ENCODE measurements at regions not wholly inside any gene's neighbourhood (a gene's known extent, or its start where the extent isn't known, plus 50 kb on each side); places are given as distances from the start of the nearest gene placed in this dataset.
A peak's percentile ranks its signal among the peaks of the same experiment; 100 is the strongest.

DNA sequence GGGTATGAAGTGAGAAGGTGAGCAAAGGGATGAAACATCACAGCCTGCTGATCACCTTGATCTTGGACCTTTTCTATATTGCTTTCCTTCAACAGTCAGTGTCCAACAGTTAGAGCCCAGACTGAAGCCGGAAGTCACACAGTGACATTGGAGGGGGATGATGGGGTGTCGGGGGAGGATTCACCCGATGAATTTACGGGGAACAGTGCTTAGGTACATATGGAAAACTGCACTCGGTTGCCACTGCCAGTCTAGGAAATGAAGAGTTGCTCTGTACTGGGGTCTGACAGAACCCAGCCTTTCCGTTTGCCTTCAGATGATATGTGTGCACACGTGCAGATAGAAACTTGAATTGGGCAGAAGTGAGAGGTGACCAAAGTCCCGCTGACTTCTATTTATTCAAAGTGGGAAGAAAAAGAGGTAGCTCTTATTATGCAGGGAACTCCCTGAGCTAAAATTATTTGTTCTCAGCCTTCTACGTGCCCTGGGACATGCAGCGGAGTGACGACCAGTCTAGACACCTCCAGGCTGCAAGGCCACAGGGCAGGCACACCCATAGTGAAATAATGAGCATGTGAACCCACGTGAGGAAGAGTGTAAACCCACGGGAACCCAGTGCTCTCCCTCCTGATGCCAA lies 107.2 kb upstream of the INHBA start:
- Histone ChIP-seq H3K9ac (ENCODE audit: insufficient read depth, low read length) (no peak overlapping the region), H3K36me3 (ENCODE audit: control insufficient read depth, insufficient read depth, low read length) (no peaks in the 10 kb centered on the region), H3K4me2 (ENCODE audit: extremely low read depth, insufficient read depth, low read length) (no peak overlapping the region), H3K9me3 (ENCODE audit: control insufficient read depth, insufficient read depth, low read depth, low read length) (no peaks in the 10 kb centered on the region), H3K27ac (ENCODE audit: insufficient read depth, low read length) (no peak overlapping the region), H2AFZ (ENCODE audit: low read length) (no peak overlapping the region), H3K79me2 (ENCODE audit: control insufficient read depth, insufficient read depth, low read length) (no peaks in the 10 kb centered on the region), H3K4me1 (ENCODE audit: control insufficient read depth, extremely low read depth, insufficient read depth, low read length) (no peaks in the 10 kb centered on the region), H3K27me3 (ENCODE audit: control insufficient read depth, insufficient read depth, low read length) (no peaks in the 10 kb centered on the region), H3K4me3 (replicated peaks in 1 of 4; ENCODE audit: control extremely low read depth in 1 of 4, insufficient read depth in 1 of 4, low read depth in 3 of 4, low read length in 4 of 4) (no peak overlapping the region), H4K20me1 (ENCODE audit: control insufficient read depth, extremely low read depth, insufficient read depth, low read length) (no peaks in the 10 kb centered on the region)
- TF ChIP-seq EZH2 (IDR thresholded peaks at IDR 0.05; ENCODE audit: low read length, missing control alignments) = no peak
- TF ChIP-seq, protein P1, sequence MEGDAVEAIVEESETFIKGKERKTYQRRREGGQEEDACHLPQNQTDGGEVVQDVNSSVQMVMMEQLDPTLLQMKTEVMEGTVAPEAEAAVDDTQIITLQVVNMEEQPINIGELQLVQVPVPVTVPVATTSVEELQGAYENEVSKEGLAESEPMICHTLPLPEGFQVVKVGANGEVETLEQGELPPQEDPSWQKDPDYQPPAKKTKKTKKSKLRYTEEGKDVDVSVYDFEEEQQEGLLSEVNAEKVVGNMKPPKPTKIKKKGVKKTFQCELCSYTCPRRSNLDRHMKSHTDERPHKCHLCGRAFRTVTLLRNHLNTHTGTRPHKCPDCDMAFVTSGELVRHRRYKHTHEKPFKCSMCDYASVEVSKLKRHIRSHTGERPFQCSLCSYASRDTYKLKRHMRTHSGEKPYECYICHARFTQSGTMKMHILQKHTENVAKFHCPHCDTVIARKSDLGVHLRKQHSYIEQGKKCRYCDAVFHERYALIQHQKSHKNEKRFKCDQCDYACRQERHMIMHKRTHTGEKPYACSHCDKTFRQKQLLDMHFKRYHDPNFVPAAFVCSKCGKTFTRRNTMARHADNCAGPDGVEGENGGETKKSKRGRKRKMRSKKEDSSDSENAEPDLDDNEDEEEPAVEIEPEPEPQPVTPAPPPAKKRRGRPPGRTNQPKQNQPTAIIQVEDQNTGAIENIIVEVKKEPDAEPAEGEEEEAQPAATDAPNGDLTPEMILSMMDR (conservative IDR thresholded peaks at IDR 0.05 in 1 of 2, IDR thresholded peaks at IDR 0.05 in 1 of 2; ENCODE audit: low read depth in 1 of 2, low read length in 2 of 2) = no peak
- no peak for DNase-seq (ENCODE audit: low read depth in 2 of 2)

DNA sequence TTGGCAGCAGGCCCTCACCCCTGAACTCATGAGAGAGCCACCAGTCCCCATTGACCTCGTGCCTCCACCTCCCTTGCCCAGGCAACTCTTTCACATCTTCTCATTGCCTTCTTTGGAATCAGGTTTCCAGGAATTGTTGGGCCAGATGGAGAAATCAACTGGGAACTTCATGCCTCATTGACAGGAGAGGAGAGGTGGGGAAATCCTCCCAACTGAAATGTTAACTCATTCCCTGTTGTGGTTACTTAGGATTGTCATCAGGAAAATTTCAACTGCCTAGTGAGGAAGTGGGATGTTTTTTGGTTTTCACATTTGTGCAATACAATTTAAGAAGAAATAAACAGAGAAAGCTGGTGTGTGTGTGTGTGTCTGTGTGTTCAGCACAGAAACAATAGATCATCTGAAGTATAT lies 106.6 kb upstream of the INHBA start:
- Histone ChIP-seq H3K4me2 (ENCODE audit: extremely low read depth, insufficient read depth, low read length) (no peak overlapping the region), H3K27ac (ENCODE audit: insufficient read depth, low read length) (no peak overlapping the region), H3K4me1 (ENCODE audit: control insufficient read depth, extremely low read depth, insufficient read depth, low read length) (no peaks in the 10 kb centered on the region), H3K9me3 (ENCODE audit: control insufficient read depth, insufficient read depth, low read depth, low read length) (no peaks in the 10 kb centered on the region), H3K36me3 (ENCODE audit: control insufficient read depth, insufficient read depth, low read length) (no peaks in the 10 kb centered on the region), H3K27me3 (ENCODE audit: control insufficient read depth, insufficient read depth, low read length) (no peaks in the 10 kb centered on the region), H3K9ac (ENCODE audit: insufficient read depth, low read length) (no peak overlapping the region), H4K20me1 (ENCODE audit: control insufficient read depth, extremely low read depth, insufficient read depth, low read length) (no peaks in the 10 kb centered on the region), H3K4me3 (replicated peaks in 1 of 4; ENCODE audit: control extremely low read depth in 1 of 4, insufficient read depth in 1 of 4, low read depth in 3 of 4, low read length in 4 of 4) (no peak overlapping the region), H3K79me2 (ENCODE audit: control insufficient read depth, insufficient read depth, low read length) (no peaks in the 10 kb centered on the region), H2AFZ (ENCODE audit: low read length) (no peak overlapping the region)
- TF ChIP-seq, protein P1 (conservative IDR thresholded peaks at IDR 0.05 in 1 of 2, IDR thresholded peaks at IDR 0.05 in 1 of 2; ENCODE audit: low read depth in 1 of 2, low read length in 2 of 2) = no peak
- TF ChIP-seq EZH2 (IDR thresholded peaks at IDR 0.05; ENCODE audit: low read length, missing control alignments) = no peak
- DNase-seq (ENCODE audit: low read depth in 2 of 2) = peak; percentile 44 to 71

DNA sequence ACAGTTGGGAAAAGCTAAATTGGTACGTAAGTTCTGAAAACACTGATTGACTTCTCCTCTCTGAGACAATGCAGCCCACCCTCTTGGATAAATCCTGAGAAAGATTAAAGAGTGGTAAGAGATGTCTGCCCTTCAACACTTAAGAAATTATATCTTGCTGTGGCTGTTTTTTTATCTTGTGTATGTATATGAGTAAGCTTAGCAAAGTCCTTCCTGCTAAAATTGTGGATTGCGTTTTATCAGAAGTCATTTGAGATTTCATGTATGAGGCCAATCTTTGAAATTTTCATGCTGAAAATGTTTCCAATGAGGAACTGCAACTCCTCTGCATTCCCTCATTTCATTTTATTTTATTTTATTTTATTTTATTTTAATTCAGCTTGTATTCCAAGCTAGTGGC lies 106.2 kb upstream of the INHBA start:
- H3K79me2 ChIP-seq (ENCODE audit: control insufficient read depth, insufficient read depth, low read length) = no peaks in the 10 kb centered on the region
- TF ChIP-seq EZH2 (IDR thresholded peaks at IDR 0.05; ENCODE audit: low read length, missing control alignments) = no peak
- TF ChIP-seq, protein P1 (conservative IDR thresholded peaks at IDR 0.05 in 1 of 2, IDR thresholded peaks at IDR 0.05 in 1 of 2; ENCODE audit: low read depth in 1 of 2, low read length in 2 of 2) = no peak
- H3K27me3 ChIP-seq (ENCODE audit: control insufficient read depth, insufficient read depth, low read length) = no peaks in the 10 kb centered on the region
- H3K9ac ChIP-seq (ENCODE audit: insufficient read depth, low read length) = no peak overlapping the region
- no peaks in the 10 kb centered on the region for H3K36me3 ChIP-seq (ENCODE audit: control insufficient read depth, insufficient read depth, low read length)
- DNase-seq (ENCODE audit: low read depth in 2 of 2) = no peak
- no peak overlapping the region for H3K4me3 ChIP-seq (replicated peaks in 1 of 4; ENCODE audit: control extremely low read depth in 1 of 4, insufficient read depth in 1 of 4, low read depth in 3 of 4, low read length in 4 of 4)
- H2AFZ ChIP-seq (ENCODE audit: low read length) = no peak overlapping the region
- no peak overlapping the region for H3K4me2 ChIP-seq (ENCODE audit: extremely low read depth, insufficient read depth, low read length)
- H3K4me1 ChIP-seq (ENCODE audit: control insufficient read depth, extremely low read depth, insufficient read depth, low read length) = no peaks in the 10 kb centered on the region
- no peaks in the 10 kb centered on the region for H4K20me1 ChIP-seq (ENCODE audit: control insufficient read depth, extremely low read depth, insufficient read depth, low read length)
- no peak overlapping the region for H3K27ac ChIP-seq (ENCODE audit: insufficient read depth, low read length)
- H3K9me3 ChIP-seq (ENCODE audit: control insufficient read depth, insufficient read depth, low read depth, low read length) = no peaks in the 10 kb centered on the region

Data from fibroblast of lung (primary cell).